MG63 (cell line): ENCODE measurements at regions not wholly inside any gene's neighbourhood (a gene's known extent, or its start where the extent isn't known, plus 50 kb on each side); places are given as distances from the start of the nearest gene placed in this dataset.

Experiments
- DNase-seq: peaks from one replicate; pipeline ENCODE4 v3.0.0-alpha.2; 2020
- H3K27me3 ChIP-seq: fragments of 250-450 bp; sonication (Bioruptor Pico); 2 replicates; pipeline ENCODE4 v1.5.1; 2020; ENCODE audit warnings: mild to moderate bottlenecking, moderate library complexity
- H3K36me3 ChIP-seq: fragments of 250-450 bp; sonication (Bioruptor Pico); 2 replicates; pipeline ENCODE4 v1.5.1; 2020; ENCODE audit warnings: mild to moderate bottlenecking, moderate library complexity
- H3K4me3 ChIP-seq: fragments of 250-450 bp; sonication (Bioruptor Pico); 2 replicates; pipeline ENCODE4 v1.5.1; 2020; ENCODE audit warnings: mild to moderate bottlenecking, moderate library complexity
- H3K9me3 ChIP-seq: fragments of 250-450 bp; sonication (Bioruptor Pico); 2 replicates; pipeline ENCODE4 v1.5.1; 2020; ENCODE audit warnings: mild to moderate bottlenecking, moderate library complexity

- peaks cover 3% of the 10 kb centered on the region; the same call in 1 of the 2 replicates for H3K9me3 ChIP-seq
- no peak overlapping the region for H3K4me3 ChIP-seq
- DNase-seq: no peak
- peaks cover 17% of the 10 kb centered on the region for H3K27me3 ChIP-seq
- no peaks in the 10 kb centered on the region for H3K36me3 ChIP-seq
Observed at GRCh38 chr20:63062188-63063140, 55.7 kb upstream of the BHLHE23 start.

GRCh38 chr20:63061771-63062100 lies 55.0 kb upstream of the BHLHE23 start:
- no peaks in the 10 kb centered on the region for H3K36me3 ChIP-seq
- H3K27me3 ChIP-seq: peaks cover 23% of the 10 kb centered on the region
- DNase-seq: no peak
- no peak overlapping the region for H3K4me3 ChIP-seq
- peaks cover 10% of the 10 kb centered on the region for H3K9me3 ChIP-seq

- Histone ChIP-seq H3K9me3 (peaks cover 11% of the 10 kb centered on the region), H3K27me3 (peaks cover 23% of the 10 kb centered on the region), H3K4me3 (no peak overlapping the region), H3K36me3 (no peaks in the 10 kb centered on the region)
- DNase-seq: no peak
Observed at GRCh38 chr20:63061051-63061770, 54.4 kb upstream of the BHLHE23 start.

- Histone ChIP-seq H3K9me3 (peaks cover 11% of the 10 kb centered on the region), H3K27me3 (peaks cover 23% of the 10 kb centered on the region), H3K36me3 (no peaks in the 10 kb centered on the region), H3K4me3 (no peak overlapping the region)
- peak; percentile 91 for DNase-seq
Observed at GRCh38 chr20:63060057-63060991, 53.6 kb upstream of the BHLHE23 start.

DNA sequence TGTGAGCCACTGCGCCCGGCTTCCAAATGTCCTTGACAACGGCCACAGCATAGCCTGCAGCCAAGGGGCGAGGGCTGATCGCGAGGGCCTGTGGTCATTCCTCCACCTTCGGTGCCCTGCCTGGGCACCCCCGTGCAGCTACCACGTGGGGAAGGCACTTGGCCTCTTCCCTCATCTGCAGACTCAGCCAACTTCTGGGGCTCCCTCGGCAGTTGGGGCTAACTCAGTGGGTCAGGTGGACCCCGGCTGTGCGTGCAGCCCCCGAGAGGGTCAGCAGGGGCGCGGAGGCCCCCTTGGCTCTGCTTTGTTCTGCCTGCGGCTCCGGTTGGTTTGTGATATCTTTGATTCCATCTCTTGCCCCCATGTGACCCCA lies 52.9 kb upstream of the BHLHE23 start:
- peaks cover 11% of the 10 kb centered on the region for H3K9me3 ChIP-seq
- DNase-seq: no peak
- peaks cover 23% of the 10 kb centered on the region for H3K27me3 ChIP-seq
- no peak overlapping the region for H3K4me3 ChIP-seq
- H3K36me3 ChIP-seq: no peaks in the 10 kb centered on the region

DNA sequence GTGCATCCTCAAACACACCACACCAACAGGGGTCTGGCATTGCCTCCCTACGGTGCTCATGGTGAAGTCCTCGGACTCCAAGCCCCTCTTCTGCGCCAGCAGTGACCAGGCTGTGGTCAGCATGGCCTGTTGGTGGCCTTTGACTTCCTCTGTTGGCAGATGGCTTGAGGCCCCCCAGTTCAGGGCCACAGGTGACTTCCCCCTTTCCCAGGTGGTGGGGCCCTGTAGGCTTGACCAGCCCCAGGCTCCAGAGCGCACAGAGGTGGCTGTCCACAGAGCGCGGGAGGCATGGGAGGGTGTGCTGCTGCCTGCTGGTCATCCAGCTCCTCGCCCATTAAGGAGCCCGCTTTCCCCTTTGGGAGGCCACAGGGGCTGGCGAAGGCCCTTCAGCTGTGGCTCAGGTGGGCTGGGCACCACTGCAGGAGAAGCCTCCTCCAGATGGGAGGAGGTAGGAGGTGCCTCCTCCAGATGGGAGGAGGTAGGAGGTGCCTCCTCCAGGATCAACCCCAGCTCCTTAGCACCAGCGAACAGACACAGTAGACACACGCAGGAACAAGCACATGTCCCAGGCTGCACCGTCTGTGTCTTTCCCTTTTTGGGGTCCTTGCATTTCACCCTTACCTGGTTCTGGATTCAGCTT lies 52.1 kb upstream of the BHLHE23 start:
- peaks cover 11% of the 10 kb centered on the region for H3K9me3 ChIP-seq
- no peaks in the 10 kb centered on the region for H3K36me3 ChIP-seq
- no peak overlapping the region for H3K4me3 ChIP-seq
- no peak for DNase-seq
- peaks cover 23% of the 10 kb centered on the region for H3K27me3 ChIP-seq

- DNase-seq: no peak
- no peaks in the 10 kb centered on the region for H3K36me3 ChIP-seq
- peaks cover 30% of the 10 kb centered on the region for H3K27me3 ChIP-seq
- no peak overlapping the region for H3K4me3 ChIP-seq
- peaks cover 11% of the 10 kb centered on the region for H3K9me3 ChIP-seq
Observed at GRCh38 chr20:63057171-63058117, 50.7 kb upstream of the BHLHE23 start.

- DNase-seq: peak; percentile 26
- Histone ChIP-seq H3K9me3 (peaks cover 11% of the 10 kb centered on the region), H3K4me3 (no peak overlapping the region), H3K36me3 (no peaks in the 10 kb centered on the region), H3K27me3 (peaks cover 40% of the 10 kb centered on the region)
Observed at GRCh38 chr20:63056236-63057170, 49.7 kb upstream of the BHLHE23 start.
